ENCODE measurements at regions not wholly inside any gene's neighbourhood (a gene's known extent, or its start where the extent isn't known, plus 50 kb on each side); places are given as distances from the start of the nearest gene placed in this dataset.

DNA sequence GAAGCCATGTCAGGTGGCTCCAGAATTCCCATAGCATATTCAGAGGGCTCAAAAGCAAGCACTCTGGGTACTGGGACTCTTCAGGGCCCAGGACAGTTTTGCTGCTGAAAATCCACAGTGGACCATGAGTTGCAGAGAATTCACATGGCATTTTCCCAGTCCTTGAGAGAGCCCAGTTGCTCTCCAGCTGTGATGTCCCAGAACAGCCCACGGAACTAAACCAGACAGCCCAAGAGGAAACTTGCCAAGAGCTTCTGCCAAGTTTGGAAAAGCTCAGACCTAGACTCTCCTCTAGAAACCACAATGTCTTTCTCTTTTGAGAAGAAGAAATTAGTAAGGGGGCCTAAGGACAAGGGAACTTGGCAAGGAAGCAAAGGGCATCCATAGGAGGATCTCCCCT lies 69.4 kb downstream of the RGS2 start (continued):
- TF ChIP-seq ZNF8 (CRISPR knock-in tag; IDR thresholded peaks at IDR 0.05) (no peak), RARB (CRISPR knock-in tag; IDR thresholded peaks at IDR 0.05) (no peak), TCF4 (CRISPR knock-in tag; IDR thresholded peaks at IDR 0.05; ENCODE audit: borderline replicate concordance) (no peak)

DNA sequence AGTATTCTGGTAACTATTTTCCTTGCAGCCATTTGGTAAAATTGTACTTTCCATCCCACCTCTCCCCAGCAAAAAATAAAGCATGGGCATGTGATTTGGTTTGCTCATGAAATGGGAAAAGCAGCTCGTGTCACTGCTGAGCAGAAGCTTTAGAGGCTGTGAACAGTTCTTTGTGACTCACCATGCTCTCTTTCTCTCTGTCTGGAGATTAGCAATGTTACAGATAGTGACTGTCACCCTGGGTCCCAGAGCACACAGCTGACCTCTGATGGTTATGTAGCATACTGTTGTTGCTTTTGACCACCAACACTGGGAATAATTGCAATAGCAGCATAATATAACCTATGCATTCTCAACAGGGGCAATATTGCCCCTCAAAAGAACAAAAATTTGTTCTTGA lies 70.6 kb downstream of the RGS2 start:
- TF ChIP-seq BACH2 (CRISPR knock-in tag; IDR thresholded peaks at IDR 0.05; ENCODE audit: borderline replicate concordance) (no peak), ZFP3 (CRISPR knock-in tag; IDR thresholded peaks at IDR 0.05) (no peak), SNAI2 (CRISPR knock-in tag; IDR thresholded peaks at IDR 0.05) (no peak), ZNF70 (CRISPR knock-in tag; IDR thresholded peaks at IDR 0.05) (no peak), GLIS3 (CRISPR knock-in tag; IDR thresholded peaks at IDR 0.05) (no peak), ZNF565 (CRISPR knock-in tag; conservative IDR thresholded peaks at IDR 0.05; ENCODE audit: low read depth) (no peak), ZFP30 (CRISPR knock-in tag; IDR thresholded peaks at IDR 0.05) (no peak), OSR1 (CRISPR knock-in tag; IDR thresholded peaks at IDR 0.05) (no peak), ZNF8 (CRISPR knock-in tag; IDR thresholded peaks at IDR 0.05) (no peak), TOX (CRISPR knock-in tag; IDR thresholded peaks at IDR 0.05; ENCODE audit: borderline replicate concordance) (no peak), ISL1 (CRISPR knock-in tag; IDR thresholded peaks at IDR 0.05) (no peak), RARB (CRISPR knock-in tag; IDR thresholded peaks at IDR 0.05) (no peak)
- TF ChIP-seq, protein P1, sequence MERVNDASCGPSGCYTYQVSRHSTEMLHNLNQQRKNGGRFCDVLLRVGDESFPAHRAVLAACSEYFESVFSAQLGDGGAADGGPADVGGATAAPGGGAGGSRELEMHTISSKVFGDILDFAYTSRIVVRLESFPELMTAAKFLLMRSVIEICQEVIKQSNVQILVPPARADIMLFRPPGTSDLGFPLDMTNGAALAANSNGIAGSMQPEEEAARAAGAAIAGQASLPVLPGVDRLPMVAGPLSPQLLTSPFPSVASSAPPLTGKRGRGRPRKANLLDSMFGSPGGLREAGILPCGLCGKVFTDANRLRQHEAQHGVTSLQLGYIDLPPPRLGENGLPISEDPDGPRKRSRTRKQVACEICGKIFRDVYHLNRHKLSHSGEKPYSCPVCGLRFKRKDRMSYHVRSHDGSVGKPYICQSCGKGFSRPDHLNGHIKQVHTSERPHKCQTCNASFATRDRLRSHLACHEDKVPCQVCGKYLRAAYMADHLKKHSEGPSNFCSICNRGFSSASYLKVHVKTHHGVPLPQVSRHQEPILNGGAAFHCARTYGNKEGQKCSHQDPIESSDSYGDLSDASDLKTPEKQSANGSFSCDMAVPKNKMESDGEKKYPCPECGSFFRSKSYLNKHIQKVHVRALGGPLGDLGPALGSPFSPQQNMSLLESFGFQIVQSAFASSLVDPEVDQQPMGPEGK (CRISPR knock-in tag; IDR thresholded peaks at IDR 0.05; ENCODE audit: borderline replicate concordance): no peak
- TF ChIP-seq, protein P2, sequence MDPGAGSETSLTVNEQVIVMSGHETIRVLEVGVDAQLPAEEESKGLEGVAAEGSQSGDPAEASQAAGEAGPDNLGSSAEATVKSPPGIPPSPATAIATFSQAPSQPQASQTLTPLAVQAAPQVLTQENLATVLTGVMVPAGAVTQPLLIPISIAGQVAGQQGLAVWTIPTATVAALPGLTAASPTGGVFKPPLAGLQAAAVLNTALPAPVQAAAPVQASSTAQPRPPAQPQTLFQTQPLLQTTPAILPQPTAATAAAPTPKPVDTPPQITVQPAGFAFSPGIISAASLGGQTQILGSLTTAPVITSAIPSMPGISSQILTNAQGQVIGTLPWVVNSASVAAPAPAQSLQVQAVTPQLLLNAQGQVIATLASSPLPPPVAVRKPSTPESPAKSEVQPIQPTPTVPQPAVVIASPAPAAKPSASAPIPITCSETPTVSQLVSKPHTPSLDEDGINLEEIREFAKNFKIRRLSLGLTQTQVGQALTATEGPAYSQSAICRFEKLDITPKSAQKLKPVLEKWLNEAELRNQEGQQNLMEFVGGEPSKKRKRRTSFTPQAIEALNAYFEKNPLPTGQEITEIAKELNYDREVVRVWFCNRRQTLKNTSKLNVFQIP (CRISPR knock-in tag; IDR thresholded peaks at IDR 0.05; ENCODE audit: borderline replicate concordance, low read depth): no peak
- TF ChIP-seq, protein P3, sequence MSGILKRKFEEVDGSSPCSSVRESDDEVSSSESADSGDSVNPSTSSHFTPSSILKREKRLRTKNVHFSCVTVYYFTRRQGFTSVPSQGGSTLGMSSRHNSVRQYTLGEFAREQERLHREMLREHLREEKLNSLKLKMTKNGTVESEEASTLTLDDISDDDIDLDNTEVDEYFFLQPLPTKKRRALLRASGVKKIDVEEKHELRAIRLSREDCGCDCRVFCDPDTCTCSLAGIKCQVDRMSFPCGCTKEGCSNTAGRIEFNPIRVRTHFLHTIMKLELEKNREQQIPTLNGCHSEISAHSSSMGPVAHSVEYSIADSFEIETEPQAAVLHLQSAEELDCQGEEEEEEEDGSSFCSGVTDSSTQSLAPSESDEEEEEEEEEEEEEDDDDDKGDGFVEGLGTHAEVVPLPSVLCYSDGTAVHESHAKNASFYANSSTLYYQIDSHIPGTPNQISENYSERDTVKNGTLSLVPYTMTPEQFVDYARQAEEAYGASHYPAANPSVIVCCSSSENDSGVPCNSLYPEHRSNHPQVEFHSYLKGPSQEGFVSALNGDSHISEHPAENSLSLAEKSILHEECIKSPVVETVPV (CRISPR knock-in tag; IDR thresholded peaks at IDR 0.05): no peak
- TF ChIP-seq, protein P4, sequence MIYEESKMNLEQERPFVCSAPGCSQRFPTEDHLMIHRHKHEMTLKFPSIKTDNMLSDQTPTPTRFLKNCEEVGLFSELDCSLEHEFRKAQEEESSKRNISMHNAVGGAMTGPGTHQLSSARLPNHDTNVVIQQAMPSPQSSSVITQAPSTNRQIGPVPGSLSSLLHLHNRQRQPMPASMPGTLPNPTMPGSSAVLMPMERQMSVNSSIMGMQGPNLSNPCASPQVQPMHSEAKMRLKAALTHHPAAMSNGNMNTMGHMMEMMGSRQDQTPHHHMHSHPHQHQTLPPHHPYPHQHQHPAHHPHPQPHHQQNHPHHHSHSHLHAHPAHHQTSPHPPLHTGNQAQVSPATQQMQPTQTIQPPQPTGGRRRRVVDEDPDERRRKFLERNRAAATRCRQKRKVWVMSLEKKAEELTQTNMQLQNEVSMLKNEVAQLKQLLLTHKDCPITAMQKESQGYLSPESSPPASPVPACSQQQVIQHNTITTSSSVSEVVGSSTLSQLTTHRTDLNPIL (CRISPR knock-in tag; IDR thresholded peaks at IDR 0.05; ENCODE audit: low read depth): no peak
- no peak; the same call in 2 of the 3 replicates for ATAC-seq

DNA sequence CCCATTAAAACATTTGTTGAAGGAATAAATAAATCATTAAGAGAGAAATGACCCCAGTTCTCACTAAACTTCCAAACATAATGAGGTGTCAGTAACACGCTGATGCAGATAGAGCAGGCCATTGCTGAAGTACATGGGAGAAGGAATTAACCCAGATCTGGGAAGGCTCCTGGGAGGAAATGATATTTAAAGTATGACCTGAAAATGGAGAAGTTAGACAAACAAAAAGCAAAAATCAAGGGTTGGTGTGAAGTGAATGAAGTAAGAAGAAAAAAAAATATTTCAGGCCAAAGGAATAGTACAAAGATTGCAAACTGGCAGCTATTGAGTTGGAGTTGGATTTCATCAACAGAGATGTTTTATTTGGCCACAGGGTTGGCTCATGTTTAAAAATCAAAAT lies 71.4 kb downstream of the RGS2 start:
- ATAC-seq: no peak
- TF ChIP-seq, protein P2 (CRISPR knock-in tag; IDR thresholded peaks at IDR 0.05; ENCODE audit: borderline replicate concordance, low read depth): no peak
- TF ChIP-seq PPARA (CRISPR knock-in tag; IDR thresholded peaks at IDR 0.05; ENCODE audit: borderline replicate concordance): no peak
- TF ChIP-seq ZNF8 (CRISPR knock-in tag; IDR thresholded peaks at IDR 0.05): no peak
- no peak for TF ChIP-seq BACH2 (CRISPR knock-in tag; IDR thresholded peaks at IDR 0.05; ENCODE audit: borderline replicate concordance)
- TF ChIP-seq, protein P5, sequence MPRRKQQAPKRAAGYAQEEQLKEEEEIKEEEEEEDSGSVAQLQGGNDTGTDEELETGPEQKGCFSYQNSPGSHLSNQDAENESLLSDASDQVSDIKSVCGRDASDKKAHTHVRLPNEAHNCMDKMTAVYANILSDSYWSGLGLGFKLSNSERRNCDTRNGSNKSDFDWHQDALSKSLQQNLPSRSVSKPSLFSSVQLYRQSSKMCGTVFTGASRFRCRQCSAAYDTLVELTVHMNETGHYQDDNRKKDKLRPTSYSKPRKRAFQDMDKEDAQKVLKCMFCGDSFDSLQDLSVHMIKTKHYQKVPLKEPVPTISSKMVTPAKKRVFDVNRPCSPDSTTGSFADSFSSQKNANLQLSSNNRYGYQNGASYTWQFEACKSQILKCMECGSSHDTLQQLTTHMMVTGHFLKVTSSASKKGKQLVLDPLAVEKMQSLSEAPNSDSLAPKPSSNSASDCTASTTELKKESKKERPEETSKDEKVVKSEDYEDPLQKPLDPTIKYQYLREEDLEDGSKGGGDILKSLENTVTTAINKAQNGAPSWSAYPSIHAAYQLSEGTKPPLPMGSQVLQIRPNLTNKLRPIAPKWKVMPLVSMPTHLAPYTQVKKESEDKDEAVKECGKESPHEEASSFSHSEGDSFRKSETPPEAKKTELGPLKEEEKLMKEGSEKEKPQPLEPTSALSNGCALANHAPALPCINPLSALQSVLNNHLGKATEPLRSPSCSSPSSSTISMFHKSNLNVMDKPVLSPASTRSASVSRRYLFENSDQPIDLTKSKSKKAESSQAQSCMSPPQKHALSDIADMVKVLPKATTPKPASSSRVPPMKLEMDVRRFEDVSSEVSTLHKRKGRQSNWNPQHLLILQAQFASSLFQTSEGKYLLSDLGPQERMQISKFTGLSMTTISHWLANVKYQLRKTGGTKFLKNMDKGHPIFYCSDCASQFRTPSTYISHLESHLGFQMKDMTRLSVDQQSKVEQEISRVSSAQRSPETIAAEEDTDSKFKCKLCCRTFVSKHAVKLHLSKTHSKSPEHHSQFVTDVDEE (CRISPR knock-in tag; IDR thresholded peaks at IDR 0.05): no peak
- TF ChIP-seq SNAI2 (CRISPR knock-in tag; IDR thresholded peaks at IDR 0.05): no peak
- no peak for TF ChIP-seq ARNTL (CRISPR knock-in tag; IDR thresholded peaks at IDR 0.05; ENCODE audit: borderline replicate concordance, low read depth)
- no peak for TF ChIP-seq RARB (CRISPR knock-in tag; IDR thresholded peaks at IDR 0.05)
- no peak for TF ChIP-seq GLIS3 (CRISPR knock-in tag; IDR thresholded peaks at IDR 0.05)
- TF ChIP-seq, protein P1 (CRISPR knock-in tag; IDR thresholded peaks at IDR 0.05; ENCODE audit: borderline replicate concordance): no peak
- TF ChIP-seq ZNF565 (CRISPR knock-in tag; conservative IDR thresholded peaks at IDR 0.05; ENCODE audit: low read depth): no peak
